ENCODE measurements at regions not wholly inside any gene's neighbourhood (a gene's known extent, or its start where the extent isn't known, plus 50 kb on each side); places are given as distances from the start of the nearest gene placed in this dataset.
"Not testable (repeated sequence)": the region's sequence is repeated elsewhere in the genome, so short reads cannot be mapped to it uniquely, and the experiment has no call there.

DNA sequence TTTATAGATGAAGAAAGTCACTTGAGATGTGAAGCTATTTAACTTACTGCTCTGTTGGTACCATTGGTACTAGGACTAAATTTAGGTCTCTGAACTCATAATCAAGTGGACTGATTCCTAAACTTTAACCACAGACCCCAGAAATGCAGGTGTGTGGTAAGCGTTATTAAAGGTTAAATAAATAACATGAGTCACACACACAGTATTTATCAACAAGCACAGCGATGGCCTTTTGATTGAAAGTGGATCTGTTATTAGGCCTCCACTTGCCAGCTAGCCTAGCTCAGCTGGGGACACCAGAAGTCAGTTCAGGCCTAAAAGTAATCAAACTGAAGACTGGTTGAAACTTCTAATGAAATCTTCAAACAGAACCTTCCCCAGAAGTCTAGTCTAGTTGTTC, 161.3 kb upstream of the DPP10 start:
- H3K4me3 ChIP-seq (ENCODE audit: low read depth, low read length): no peak overlapping the region
- no peak for DNase-seq (ENCODE audit: low read depth)
- in situ Hi-C loops (cut with HindIII; ENCODE audit: low sequenced_read_pairs): no loop called here
- TF ChIP-seq, protein P1, sequence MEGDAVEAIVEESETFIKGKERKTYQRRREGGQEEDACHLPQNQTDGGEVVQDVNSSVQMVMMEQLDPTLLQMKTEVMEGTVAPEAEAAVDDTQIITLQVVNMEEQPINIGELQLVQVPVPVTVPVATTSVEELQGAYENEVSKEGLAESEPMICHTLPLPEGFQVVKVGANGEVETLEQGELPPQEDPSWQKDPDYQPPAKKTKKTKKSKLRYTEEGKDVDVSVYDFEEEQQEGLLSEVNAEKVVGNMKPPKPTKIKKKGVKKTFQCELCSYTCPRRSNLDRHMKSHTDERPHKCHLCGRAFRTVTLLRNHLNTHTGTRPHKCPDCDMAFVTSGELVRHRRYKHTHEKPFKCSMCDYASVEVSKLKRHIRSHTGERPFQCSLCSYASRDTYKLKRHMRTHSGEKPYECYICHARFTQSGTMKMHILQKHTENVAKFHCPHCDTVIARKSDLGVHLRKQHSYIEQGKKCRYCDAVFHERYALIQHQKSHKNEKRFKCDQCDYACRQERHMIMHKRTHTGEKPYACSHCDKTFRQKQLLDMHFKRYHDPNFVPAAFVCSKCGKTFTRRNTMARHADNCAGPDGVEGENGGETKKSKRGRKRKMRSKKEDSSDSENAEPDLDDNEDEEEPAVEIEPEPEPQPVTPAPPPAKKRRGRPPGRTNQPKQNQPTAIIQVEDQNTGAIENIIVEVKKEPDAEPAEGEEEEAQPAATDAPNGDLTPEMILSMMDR (IDR thresholded peaks at IDR 0.05; ENCODE audit: low read depth, low read length, missing control alignments): no peak

GRCh38 chr2:114283774-114284173, 158.7 kb upstream of the DPP10 start:
- no peak overlapping the region for H3K4me3 ChIP-seq (ENCODE audit: low read depth, low read length)
- TF ChIP-seq, protein P1 (IDR thresholded peaks at IDR 0.05; ENCODE audit: low read depth, low read length, missing control alignments): no peak
- no peak for DNase-seq (ENCODE audit: low read depth)
- in situ Hi-C loops (cut with HindIII; ENCODE audit: low sequenced_read_pairs): no loop called here

- no peak overlapping the region for H3K4me3 ChIP-seq (ENCODE audit: low read depth, low read length)
- TF ChIP-seq, protein P1 (IDR thresholded peaks at IDR 0.05; ENCODE audit: low read depth, low read length, missing control alignments): no peak
- in situ Hi-C loops (cut with HindIII; ENCODE audit: low sequenced_read_pairs): no loop called here
- DNase-seq (ENCODE audit: low read depth): no peak
These were observed 156.0 kb upstream of the DPP10 start for GRCh38 chr2:114286438-114286837.

DNA sequence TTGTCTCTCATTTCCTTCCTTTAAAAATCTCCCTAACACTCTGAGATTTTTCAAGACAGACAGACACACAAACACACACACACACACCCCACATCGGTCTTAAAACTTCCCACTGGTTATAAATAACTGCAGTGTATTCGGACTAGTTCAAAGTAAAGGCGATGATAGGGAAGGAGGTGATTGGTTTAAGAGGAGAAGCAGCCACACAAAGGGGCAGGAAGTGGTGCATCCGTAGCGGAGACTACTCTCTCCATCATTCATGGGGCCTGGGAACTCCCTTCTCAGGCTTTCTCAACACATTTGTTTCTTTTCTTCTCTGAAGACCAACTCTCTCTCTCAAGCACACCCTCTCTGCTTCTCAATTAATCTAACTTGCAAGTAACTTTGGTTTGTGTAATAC, 149.1 kb upstream of the DPP10 start:
- TF ChIP-seq, protein P1 (IDR thresholded peaks at IDR 0.05; ENCODE audit: low read depth, low read length, missing control alignments): no peak
- no peak for DNase-seq (ENCODE audit: low read depth)
- H3K4me3 ChIP-seq (ENCODE audit: low read depth, low read length): no peak overlapping the region
- in situ Hi-C loops (cut with HindIII; ENCODE audit: low sequenced_read_pairs): no loop called here

DNA sequence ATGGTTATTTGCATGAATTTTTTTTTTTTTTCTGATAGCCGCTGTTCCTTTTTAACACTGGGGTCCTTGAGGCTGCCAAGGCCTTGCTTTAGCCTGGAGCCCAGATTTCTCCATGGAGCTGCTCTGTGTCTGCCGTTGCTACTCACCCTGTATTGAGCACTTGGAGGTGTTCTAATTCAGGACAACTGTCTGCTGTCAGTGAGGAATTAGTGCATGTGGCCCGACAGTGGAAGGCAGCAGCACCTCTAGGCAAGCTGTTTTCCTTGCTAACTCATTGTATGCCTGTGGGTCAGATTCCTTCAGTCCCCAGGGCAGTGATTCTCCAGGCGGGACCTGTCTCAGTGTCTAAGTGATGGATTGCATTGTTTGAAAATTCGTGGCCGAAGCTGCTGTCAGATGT, 147.7 kb upstream of the DPP10 start:
- no peak for DNase-seq (ENCODE audit: low read depth)
- TF ChIP-seq, protein P1 (IDR thresholded peaks at IDR 0.05; ENCODE audit: low read depth, low read length, missing control alignments): no peak
- no peak overlapping the region for H3K4me3 ChIP-seq (ENCODE audit: low read depth, low read length)
- in situ Hi-C loops (cut with HindIII; ENCODE audit: low sequenced_read_pairs): no loop called here

GRCh38 chr2:114300351-114300750, 142.1 kb upstream of the DPP10 start:
- DNase-seq (ENCODE audit: low read depth); H3K4me3 ChIP-seq (ENCODE audit: low read depth, low read length); in situ Hi-C loops (cut with HindIII; ENCODE audit: low sequenced_read_pairs): not testable (repeated sequence)

GRCh38 chr2:114316532-114317300, 125.7 kb upstream of the DPP10 start:
- TF ChIP-seq, protein P1 (IDR thresholded peaks at IDR 0.05; ENCODE audit: low read depth, low read length, missing control alignments): no peak
- DNase-seq (ENCODE audit: low read depth): no peak
- H3K4me3 ChIP-seq (ENCODE audit: low read depth, low read length): no peak overlapping the region
- in situ Hi-C loops (cut with HindIII; ENCODE audit: low sequenced_read_pairs): no loop called here
